ENCODE measurements at regions not wholly inside any gene's neighbourhood (a gene's known extent, or its start where the extent isn't known, plus 50 kb on each side); places are given as distances from the start of the nearest gene placed in this dataset.

DNA sequence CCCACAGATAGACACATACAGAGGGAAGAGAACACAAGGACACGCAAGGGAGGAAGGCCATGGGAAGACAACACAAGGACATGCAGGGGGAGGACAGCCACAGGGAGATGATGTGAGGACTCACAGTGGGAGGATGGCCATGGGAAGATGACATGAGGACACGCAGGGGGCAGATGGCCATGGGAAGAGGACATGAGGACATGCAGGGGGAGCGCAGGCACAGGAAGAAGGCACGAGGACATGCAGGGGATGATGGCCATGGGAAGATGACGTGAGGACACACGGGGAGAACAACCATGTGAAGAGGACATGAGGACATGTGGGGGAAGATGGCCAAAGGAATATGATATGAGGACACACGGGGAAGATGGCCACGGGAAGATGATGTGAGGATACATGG is 84.7 kb downstream of the UQCRFS1 start:
- TF ChIP-seq, protein P1, sequence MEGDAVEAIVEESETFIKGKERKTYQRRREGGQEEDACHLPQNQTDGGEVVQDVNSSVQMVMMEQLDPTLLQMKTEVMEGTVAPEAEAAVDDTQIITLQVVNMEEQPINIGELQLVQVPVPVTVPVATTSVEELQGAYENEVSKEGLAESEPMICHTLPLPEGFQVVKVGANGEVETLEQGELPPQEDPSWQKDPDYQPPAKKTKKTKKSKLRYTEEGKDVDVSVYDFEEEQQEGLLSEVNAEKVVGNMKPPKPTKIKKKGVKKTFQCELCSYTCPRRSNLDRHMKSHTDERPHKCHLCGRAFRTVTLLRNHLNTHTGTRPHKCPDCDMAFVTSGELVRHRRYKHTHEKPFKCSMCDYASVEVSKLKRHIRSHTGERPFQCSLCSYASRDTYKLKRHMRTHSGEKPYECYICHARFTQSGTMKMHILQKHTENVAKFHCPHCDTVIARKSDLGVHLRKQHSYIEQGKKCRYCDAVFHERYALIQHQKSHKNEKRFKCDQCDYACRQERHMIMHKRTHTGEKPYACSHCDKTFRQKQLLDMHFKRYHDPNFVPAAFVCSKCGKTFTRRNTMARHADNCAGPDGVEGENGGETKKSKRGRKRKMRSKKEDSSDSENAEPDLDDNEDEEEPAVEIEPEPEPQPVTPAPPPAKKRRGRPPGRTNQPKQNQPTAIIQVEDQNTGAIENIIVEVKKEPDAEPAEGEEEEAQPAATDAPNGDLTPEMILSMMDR (IDR thresholded peaks at IDR 0.05; ENCODE audit: control extremely low read depth, extremely low read depth, low read depth, missing control alignments), result no peak
- ChIA-PET POLR2A (no interaction called here), CTCF (no interaction called here)
- no peak for DNase-seq (ENCODE audit: extremely low spot score)

DNA sequence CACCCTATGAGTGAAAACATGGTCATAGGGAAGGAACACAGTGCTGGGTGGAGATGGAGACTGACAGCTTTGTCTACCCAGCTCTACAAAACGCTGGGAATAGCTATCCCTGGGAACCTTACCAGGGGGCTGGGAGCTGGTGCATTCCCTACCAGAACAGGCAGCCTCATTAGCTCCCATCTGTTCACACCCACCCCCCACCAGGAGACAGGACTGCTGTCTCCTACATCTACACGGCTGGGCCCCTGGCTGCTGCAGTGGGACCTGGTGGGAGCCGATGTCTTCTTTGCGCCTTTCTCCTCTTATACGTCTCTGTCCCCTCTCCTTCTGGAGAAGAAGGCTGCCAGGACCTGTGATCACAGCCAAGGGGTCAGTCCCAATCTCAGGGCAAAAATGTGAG is 90.8 kb downstream of the UQCRFS1 start:
- CTCF ChIA-PET, result no interaction called here
- POLR2A ChIA-PET, result no interaction called here
- DNase-seq (ENCODE audit: extremely low spot score), result no peak
- TF ChIP-seq, protein P1 (IDR thresholded peaks at IDR 0.05; ENCODE audit: control extremely low read depth, extremely low read depth, low read depth, missing control alignments), result no peak

DNA sequence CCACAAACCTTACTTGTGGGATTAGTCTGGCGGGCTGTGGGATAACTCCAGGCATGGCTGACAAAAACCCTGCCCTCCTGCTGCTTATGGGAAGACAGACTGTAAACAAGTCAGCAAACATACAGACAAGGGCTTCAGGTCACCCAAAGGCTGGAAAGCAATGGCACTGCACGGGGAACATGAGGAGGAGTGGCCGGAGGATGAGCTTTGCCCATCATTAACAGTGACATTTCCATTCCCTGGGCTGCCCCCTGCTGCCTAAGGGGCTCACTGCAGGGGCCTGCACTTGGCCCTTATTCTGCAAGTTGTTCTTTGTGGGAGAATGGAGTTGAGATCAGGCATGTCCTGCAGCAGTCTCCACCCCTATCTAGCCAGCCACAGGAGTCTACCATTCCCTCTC is 91.3 kb downstream of the UQCRFS1 start:
- ChIA-PET POLR2A (no interaction called here), CTCF (interaction anchor here (1.3 kb wide), 1 partner anchor 222 kb away, joined by 3 read pairs; no protein-coding TSS in a partner anchor)
- TF ChIP-seq, protein P1 (IDR thresholded peaks at IDR 0.05; ENCODE audit: control extremely low read depth, extremely low read depth, low read depth, missing control alignments), result no peak
- DNase-seq (ENCODE audit: extremely low spot score), result no peak

DNA sequence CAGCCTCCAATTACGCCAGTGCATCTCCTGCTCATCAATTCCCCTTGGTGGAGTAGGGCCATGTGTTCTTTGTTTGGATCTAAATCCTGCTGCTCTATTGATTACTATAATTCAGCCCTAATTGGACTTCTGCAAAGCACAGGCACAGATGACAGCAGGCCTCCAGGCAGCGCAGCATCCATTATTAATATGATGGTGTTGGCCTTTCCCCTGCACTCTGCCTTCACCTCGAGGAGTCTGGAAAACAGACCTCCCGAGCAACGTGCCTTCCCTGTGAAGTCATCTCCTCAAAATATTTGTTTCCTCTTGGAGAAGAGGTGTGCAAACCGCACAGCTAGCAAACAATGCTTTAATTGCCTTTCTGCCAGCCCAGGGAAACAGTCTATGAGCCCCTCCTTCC is 92.5 kb downstream of the UQCRFS1 start:
- POLR2A ChIA-PET, result no interaction called here
- CTCF ChIA-PET, result interaction anchor here (1.3 kb wide), 1 partner anchor 224 kb away, joined by 3 read pairs; no protein-coding TSS in a partner anchor
- TF ChIP-seq, protein P1 (IDR thresholded peaks at IDR 0.05; ENCODE audit: control extremely low read depth, extremely low read depth, low read depth, missing control alignments), result no peak
- DNase-seq (ENCODE audit: extremely low spot score), result no peak

DNA sequence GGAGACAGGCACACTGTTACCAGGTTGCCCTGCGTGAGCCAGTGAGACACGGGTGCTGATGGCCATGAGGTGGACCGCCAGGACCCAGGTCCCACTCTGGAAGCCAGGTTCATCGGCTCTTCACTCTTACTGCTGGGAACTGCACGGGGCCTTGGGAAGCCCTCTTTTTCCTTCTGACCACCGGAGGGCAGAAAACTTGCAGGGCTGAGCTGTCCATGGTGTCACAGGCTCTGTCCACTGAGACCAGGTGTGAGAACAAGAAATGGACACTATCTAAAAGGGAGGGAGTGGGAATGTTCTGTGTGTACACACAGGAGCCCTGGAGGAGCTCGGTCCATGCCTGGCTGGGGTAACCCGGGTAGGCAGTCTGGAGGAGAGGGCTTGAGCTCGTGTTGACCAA is 93.4 kb downstream of the UQCRFS1 start:
- no peak for DNase-seq (ENCODE audit: extremely low spot score)
- TF ChIP-seq, protein P1 (IDR thresholded peaks at IDR 0.05; ENCODE audit: control extremely low read depth, extremely low read depth, low read depth, missing control alignments), result no peak
- ChIA-PET POLR2A (no interaction called here), CTCF (no interaction called here)

DNA sequence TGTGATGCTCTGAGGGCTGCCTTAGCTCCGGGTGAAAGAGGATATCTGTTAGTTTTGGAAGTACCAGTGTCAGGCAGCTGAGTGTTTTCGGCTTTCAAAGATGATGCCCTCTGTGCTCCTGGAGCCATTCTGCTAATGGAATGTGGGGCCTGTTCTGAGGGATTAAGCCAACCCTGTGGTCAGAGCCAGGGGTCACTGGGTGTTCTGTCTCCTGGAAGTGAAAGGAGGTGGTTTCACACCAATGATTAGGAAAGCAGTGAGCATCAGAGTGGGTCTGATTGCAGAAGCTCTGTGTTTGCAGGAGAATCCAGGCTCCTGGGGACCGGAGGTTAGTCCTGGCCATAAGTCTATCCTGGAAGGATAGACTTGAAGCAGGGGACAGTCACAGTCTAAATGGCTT is 94.6 kb downstream of the UQCRFS1 start:
- TF ChIP-seq, protein P1 (IDR thresholded peaks at IDR 0.05; ENCODE audit: control extremely low read depth, extremely low read depth, low read depth, missing control alignments), result no peak
- POLR2A ChIA-PET, result no interaction called here
- CTCF ChIA-PET, result no interaction called here
- no peak for DNase-seq (ENCODE audit: extremely low spot score)

DNA sequence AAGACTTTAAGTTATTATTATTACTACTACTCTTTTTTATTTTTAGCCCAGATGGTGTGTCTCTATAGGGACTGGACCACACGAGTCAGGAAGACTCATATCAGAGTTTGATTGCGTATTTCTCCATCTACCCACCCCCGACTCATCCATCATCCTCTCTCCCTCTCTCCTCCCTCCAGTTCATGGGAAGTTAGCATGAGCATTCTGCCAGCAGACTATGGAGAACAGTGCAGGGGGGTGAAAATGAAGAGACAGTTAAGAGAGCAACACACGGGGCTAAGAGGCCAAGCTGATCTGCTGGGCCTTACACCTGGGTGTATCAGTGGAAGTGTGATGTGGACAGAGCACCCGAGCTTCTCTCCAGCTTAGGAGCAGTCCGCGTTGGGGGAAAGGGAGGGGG is 95.0 kb downstream of the UQCRFS1 start:
- no peak for DNase-seq (ENCODE audit: extremely low spot score)
- CTCF ChIA-PET, result no interaction called here
- TF ChIP-seq, protein P1 (IDR thresholded peaks at IDR 0.05; ENCODE audit: control extremely low read depth, extremely low read depth, low read depth, missing control alignments), result no peak
- POLR2A ChIA-PET, result no interaction called here
